Ascending aorta (tissue), 2 donors: ENCODE measurements at regions not wholly inside any gene's neighbourhood (a gene's known extent, or its start where the extent isn't known, plus 50 kb on each side); places are given as distances from the start of the nearest gene placed in this dataset.

ENCODE experiments used
- DNase-seq, 2 donors: peaks; one replicate each; pipeline ENCODE4 v3.0.0-alpha.2; 2019; ENCODE audit warnings: low spot score in 2 of 2
- H3K27ac ChIP-seq, 2 donors: fragments of 200-600 bp; sonication (generic); one replicate each; pipeline ENCODE4 v1.5.1; 2016 to 2017; ENCODE audit warnings: mild to moderate bottlenecking in 1 of 2
- H3K27me3 ChIP-seq: fragments of 200-600 bp; sonication (generic); one replicate; pipeline ENCODE4 v1.5.1; 2017
- H3K36me3 ChIP-seq, 2 donors: fragments of 200-600 bp; sonication (generic); one replicate each; pipeline ENCODE4 v1.5.1; 2016
- H3K4me1 ChIP-seq, 2 donors: fragments of 200-600 bp; sonication (generic); one replicate each; pipeline ENCODE4 v1.5.1; 2016 to 2017; ENCODE audit warnings: mild to moderate bottlenecking in 1 of 2
- H3K4me3 ChIP-seq, 2 donors: fragments of 200-600 bp; sonication (generic); one replicate each; pipeline ENCODE4 v1.5.1; 2016 to 2017; ENCODE audit warnings: mild to moderate bottlenecking in 1 of 2
- H3K9me3 ChIP-seq, 2 donors: fragments of 200-600 bp; sonication (generic); one replicate each; pipeline ENCODE4 v1.5.1; 2016
- CTCF ChIP-seq, 3 experiments: fragments of 200-600 bp in 2 of 3; fragments of 450-650 bp in 1 of 3; sonication (generic) in 2 of 3; IDR thresholded peaks; one replicate each; pipeline ENCODE4 v1.5.1; 2016 to 2019; ENCODE audit warnings: antibody characterized with exemption in 3 of 3, mild to moderate bottlenecking in 1 of 3, moderate library complexity in 1 of 3
- intact Hi-C: fragments of 100-400 bp; cut with DNase I; formaldehyde crosslinking; loops from one replicate; pipeline ENCODE4 v1.15.1; 2023

- no peak for TF ChIP-seq CTCF (IDR thresholded peaks at IDR 0.05)
- Histone ChIP-seq H3K36me3 (no peaks in the 10 kb centered on the region), H3K4me3 (no peak overlapping the region), H3K27me3 (no peaks in the 10 kb centered on the region), H3K27ac (no peak overlapping the region), H3K9me3 (no peaks in the 10 kb centered on the region), H3K4me1 (no peaks in the 10 kb centered on the region)
- no peak for DNase-seq
- intact Hi-C loops = no loop called here
Observed at GRCh38 chr4:130632731-130633604, 1537.0 kb downstream of the C4orf33 start.

- Histone ChIP-seq H3K9me3 (no peaks in the 10 kb centered on the region), H3K4me3 (no peak overlapping the region), H3K27me3 (no peaks in the 10 kb centered on the region), H3K4me1 (no peaks in the 10 kb centered on the region), H3K36me3 (no peaks in the 10 kb centered on the region), H3K27ac (no peak overlapping the region)
- DNase-seq = no peak
- no peak for TF ChIP-seq CTCF (IDR thresholded peaks at IDR 0.05)
- intact Hi-C loops = no loop called here
Observed at GRCh38 chr4:130636486-130636885, 1540.5 kb downstream of the C4orf33 start.

GRCh38 chr4:130640592-130640991 lies 1544.6 kb downstream of the C4orf33 start:
- Histone ChIP-seq H3K9me3 (no peaks in the 10 kb centered on the region), H3K27ac (no peak overlapping the region), H3K36me3 (no peaks in the 10 kb centered on the region), H3K4me3 (no peak overlapping the region), H3K4me1 (no peaks in the 10 kb centered on the region), H3K27me3 (no peaks in the 10 kb centered on the region)
- intact Hi-C loops = no loop called here
- DNase-seq = no peak
- TF ChIP-seq CTCF (IDR thresholded peaks at IDR 0.05) = no peak

GRCh38 chr4:130646886-130647285 lies 1550.9 kb downstream of the C4orf33 start:
- Histone ChIP-seq H3K4me3 (no peak overlapping the region), H3K27ac (no peak overlapping the region), H3K36me3 (no peaks in the 10 kb centered on the region), H3K27me3 (no peaks in the 10 kb centered on the region), H3K4me1 (no peaks in the 10 kb centered on the region), H3K9me3 (no peaks in the 10 kb centered on the region)
- DNase-seq = no peak
- no peak for TF ChIP-seq CTCF (IDR thresholded peaks at IDR 0.05)
- intact Hi-C loops = no loop called here

GRCh38 chr4:130648570-130648969 lies 1552.6 kb downstream of the C4orf33 start:
- no peaks in the 10 kb centered on the region for H3K4me1 ChIP-seq
- intact Hi-C loops = no loop called here
- H3K4me3 ChIP-seq = no peak overlapping the region
- H3K27ac ChIP-seq = no peak overlapping the region
- no peak for TF ChIP-seq CTCF (IDR thresholded peaks at IDR 0.05)
- no peaks in the 10 kb centered on the region for H3K9me3 ChIP-seq
- no peaks in the 10 kb centered on the region for H3K36me3 ChIP-seq
- H3K27me3 ChIP-seq = no peaks in the 10 kb centered on the region
- no peak for DNase-seq
